Kidney glomerular epithelial cell (primary cell): ENCODE measurements at regions not wholly inside any gene's neighbourhood (a gene's known extent, or its start where the extent isn't known, plus 50 kb on each side); places are given as distances from the start of the nearest gene placed in this dataset.

Experiments used
- DNase-seq: peaks from one replicate; lab custom pipeline; 2025; lab: John Stamatoyannopoulos, UW

GRCh38 chr10:118835682-118836326 lies 81.0 kb upstream of the CACUL1 start:
- peak; percentile 59 for DNase-seq

- DNase-seq, result no peak
Measured at GRCh38 chr10:118838364-118838763, 83.6 kb upstream of the CACUL1 start.

GRCh38 chr10:118839348-118839747 lies 84.6 kb upstream of the CACUL1 start:
- DNase-seq, result no peak

GRCh38 chr10:118840071-118840775 lies 85.5 kb upstream of the CACUL1 start:
- no peak for DNase-seq

GRCh38 chr10:118840776-118841468 lies 86.2 kb upstream of the CACUL1 start:
- DNase-seq, result no peak

GRCh38 chr10:118841881-118842605 lies 87.3 kb upstream of the CACUL1 start:
- DNase-seq, result no peak

GRCh38 chr10:118842843-118843624 lies 88.3 kb upstream of the CACUL1 start:
- DNase-seq, result peak; percentile 27

- DNase-seq, result no peak
Measured at GRCh38 chr10:118843647-118844265, 89.0 kb upstream of the CACUL1 start.

GRCh38 chr10:118844731-118845521 lies 90.2 kb upstream of the CACUL1 start:
- DNase-seq, result peak; percentile 99

- DNase-seq, result no peak
Measured at GRCh38 chr10:118845776-118846175, 91.0 kb upstream of the CACUL1 start.

GRCh38 chr10:118850418-118851061 lies 95.8 kb upstream of the CACUL1 start:
- peak; percentile 66 for DNase-seq

GRCh38 chr10:118851062-118852035 lies 96.6 kb upstream of the CACUL1 start:
- DNase-seq, result no peak

GRCh38 chr10:118853916-118854315 lies 99.1 kb upstream of the CACUL1 start:
- no peak for DNase-seq

GRCh38 chr10:118856106-118856505 lies 101.3 kb upstream of the CACUL1 start:
- DNase-seq, result no peak

- no peak for DNase-seq
Measured at GRCh38 chr10:118865998-118866693, 111.4 kb upstream of the CACUL1 start.

- no peak for DNase-seq
Measured at GRCh38 chr10:118867768-118868167, 113.0 kb upstream of the CACUL1 start.

GRCh38 chr10:118868589-118868988 lies 113.8 kb upstream of the CACUL1 start:
- DNase-seq, result no peak
